SH-SY5Y (cell line): ENCODE measurements at regions not wholly inside any gene's neighbourhood (a gene's known extent, or its start where the extent isn't known, plus 50 kb on each side); places are given as distances from the start of the nearest gene placed in this dataset.

Experiments used
- GATA2 ChIP-seq: IDR thresholded peaks from 2 replicates; pipeline ENCODE4 v1.6.1; 2011; ENCODE audit warnings: mild to moderate bottlenecking, low read depth, low read length
- GATA3 ChIP-seq: IDR thresholded peaks from 2 replicates; pipeline ENCODE4 v1.6.1; 2011; ENCODE audit warnings: low read depth, mild to moderate bottlenecking, low read length, moderate library complexity

DNA sequence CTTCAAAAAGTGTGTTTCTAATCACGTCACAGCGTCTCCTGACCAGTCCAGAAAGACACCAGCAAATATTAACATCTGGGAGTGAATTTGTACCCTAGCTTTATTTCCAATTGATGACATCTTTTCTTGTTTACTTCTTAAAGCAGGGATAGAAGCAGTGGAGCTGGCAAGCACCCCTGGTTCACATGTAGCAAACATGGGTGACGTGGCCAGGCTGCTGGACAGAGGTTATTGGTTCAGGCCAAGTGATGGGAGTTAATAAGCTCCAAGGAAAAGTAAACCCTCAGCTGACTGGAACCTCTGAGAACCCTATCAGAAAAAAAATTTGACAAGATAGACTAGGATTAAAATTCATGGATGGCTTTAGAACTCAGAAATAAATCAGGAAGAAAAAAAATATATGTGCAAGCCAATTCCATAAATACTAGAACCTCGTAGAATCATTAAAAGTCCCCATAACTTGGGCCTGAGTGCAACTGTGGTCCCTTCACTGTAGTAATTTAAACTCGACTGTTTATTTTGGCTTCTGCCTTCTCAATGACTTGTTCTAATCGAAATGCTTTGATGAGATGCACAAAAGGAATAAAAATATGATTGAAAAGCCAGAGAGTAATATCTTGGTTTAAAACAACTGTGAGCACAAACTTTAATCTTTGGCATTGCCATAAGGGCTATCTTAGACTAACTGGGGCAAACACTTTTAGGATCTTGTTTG, 121.5 kb upstream of the CTAGE1 start:
- TF ChIP-seq GATA3 (no peak), GATA2 (no peak)
